ENCODE measurements at regions not wholly inside any gene's neighbourhood (a gene's known extent, or its start where the extent isn't known, plus 50 kb on each side); places are given as distances from the start of the nearest gene placed in this dataset.

DNA sequence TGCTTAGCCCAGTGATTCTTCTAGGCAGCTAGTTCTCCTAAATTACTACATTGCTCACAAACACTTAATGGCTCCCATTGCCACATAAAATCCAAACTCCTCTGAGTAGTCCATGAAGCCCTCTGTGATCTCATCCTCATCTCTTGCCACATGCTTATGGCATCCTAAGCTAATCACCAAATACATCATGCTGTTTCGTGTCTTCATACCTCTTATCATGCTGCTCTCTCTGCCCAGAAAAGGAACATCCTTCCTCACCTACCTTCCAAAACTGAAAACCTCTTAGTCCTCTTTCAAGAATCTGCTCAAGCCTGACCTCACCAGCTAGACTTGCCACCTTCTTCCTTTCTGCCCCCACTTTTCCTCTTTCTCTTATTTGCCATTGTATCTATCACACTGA is 108.5 kb downstream of the DUSP6 start:
- no peak for TF ChIP-seq YY1 (IDR thresholded peaks at IDR 0.05; ENCODE audit: low read depth)
- no peak for TF ChIP-seq POLR2AphosphoS5 (IDR thresholded peaks at IDR 0.05; ENCODE audit: low read depth, low read length)
- TF ChIP-seq, protein P1, sequence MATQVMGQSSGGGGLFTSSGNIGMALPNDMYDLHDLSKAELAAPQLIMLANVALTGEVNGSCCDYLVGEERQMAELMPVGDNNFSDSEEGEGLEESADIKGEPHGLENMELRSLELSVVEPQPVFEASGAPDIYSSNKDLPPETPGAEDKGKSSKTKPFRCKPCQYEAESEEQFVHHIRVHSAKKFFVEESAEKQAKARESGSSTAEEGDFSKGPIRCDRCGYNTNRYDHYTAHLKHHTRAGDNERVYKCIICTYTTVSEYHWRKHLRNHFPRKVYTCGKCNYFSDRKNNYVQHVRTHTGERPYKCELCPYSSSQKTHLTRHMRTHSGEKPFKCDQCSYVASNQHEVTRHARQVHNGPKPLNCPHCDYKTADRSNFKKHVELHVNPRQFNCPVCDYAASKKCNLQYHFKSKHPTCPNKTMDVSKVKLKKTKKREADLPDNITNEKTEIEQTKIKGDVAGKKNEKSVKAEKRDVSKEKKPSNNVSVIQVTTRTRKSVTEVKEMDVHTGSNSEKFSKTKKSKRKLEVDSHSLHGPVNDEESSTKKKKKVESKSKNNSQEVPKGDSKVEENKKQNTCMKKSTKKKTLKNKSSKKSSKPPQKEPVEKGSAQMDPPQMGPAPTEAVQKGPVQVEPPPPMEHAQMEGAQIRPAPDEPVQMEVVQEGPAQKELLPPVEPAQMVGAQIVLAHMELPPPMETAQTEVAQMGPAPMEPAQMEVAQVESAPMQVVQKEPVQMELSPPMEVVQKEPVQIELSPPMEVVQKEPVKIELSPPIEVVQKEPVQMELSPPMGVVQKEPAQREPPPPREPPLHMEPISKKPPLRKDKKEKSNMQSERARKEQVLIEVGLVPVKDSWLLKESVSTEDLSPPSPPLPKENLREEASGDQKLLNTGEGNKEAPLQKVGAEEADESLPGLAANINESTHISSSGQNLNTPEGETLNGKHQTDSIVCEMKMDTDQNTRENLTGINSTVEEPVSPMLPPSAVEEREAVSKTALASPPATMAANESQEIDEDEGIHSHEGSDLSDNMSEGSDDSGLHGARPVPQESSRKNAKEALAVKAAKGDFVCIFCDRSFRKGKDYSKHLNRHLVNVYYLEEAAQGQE (IDR thresholded peaks at IDR 0.05; ENCODE audit: low read depth, low read length) = no peak
- TF ChIP-seq, protein P2, sequence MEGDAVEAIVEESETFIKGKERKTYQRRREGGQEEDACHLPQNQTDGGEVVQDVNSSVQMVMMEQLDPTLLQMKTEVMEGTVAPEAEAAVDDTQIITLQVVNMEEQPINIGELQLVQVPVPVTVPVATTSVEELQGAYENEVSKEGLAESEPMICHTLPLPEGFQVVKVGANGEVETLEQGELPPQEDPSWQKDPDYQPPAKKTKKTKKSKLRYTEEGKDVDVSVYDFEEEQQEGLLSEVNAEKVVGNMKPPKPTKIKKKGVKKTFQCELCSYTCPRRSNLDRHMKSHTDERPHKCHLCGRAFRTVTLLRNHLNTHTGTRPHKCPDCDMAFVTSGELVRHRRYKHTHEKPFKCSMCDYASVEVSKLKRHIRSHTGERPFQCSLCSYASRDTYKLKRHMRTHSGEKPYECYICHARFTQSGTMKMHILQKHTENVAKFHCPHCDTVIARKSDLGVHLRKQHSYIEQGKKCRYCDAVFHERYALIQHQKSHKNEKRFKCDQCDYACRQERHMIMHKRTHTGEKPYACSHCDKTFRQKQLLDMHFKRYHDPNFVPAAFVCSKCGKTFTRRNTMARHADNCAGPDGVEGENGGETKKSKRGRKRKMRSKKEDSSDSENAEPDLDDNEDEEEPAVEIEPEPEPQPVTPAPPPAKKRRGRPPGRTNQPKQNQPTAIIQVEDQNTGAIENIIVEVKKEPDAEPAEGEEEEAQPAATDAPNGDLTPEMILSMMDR (IDR thresholded peaks at IDR 0.05) = no peak
- no peak for TF ChIP-seq GABPA (IDR thresholded peaks at IDR 0.05; ENCODE audit: low read depth)
- no peak for TF ChIP-seq FOXM1 (IDR thresholded peaks at IDR 0.05; ENCODE audit: low read depth)
- TF ChIP-seq RAD21 (IDR thresholded peaks at IDR 0.05; ENCODE audit: low read length) = no peak
- no peak for TF ChIP-seq EZH2phosphoT487 (IDR thresholded peaks at IDR 0.05; ENCODE audit: borderline replicate concordance, low read depth)
